OCI-LY3 (cell line): ENCODE measurements at regions not wholly inside any gene's neighbourhood (a gene's known extent, or its start where the extent isn't known, plus 50 kb on each side); places are given as distances from the start of the nearest gene placed in this dataset.
"Not testable (repeated sequence)": the region's sequence is repeated elsewhere in the genome, so short reads cannot be mapped to it uniquely, and the experiment has no call there.

Experiments
- H2AFZ ChIP-seq: fragments of 200-600, 300-600 bp; shearing (Covaris generic); 2 replicates; pipeline ENCODE4 v1.6.0; 2014; ENCODE audit warnings: antibody characterized with exemption, low read depth, low read length
- H3K27ac ChIP-seq: fragments of 200-600, 300-600 bp; sonication (generic); 2 replicates; pipeline ENCODE4 v1.5.1; 2014; ENCODE audit warnings: mild to moderate bottlenecking, low read length, moderate library complexity, mixed read lengths
- H3K27me3 ChIP-seq: fragments of 200-600, 300-600 bp; sonication (generic); 2 replicates; pipeline ENCODE4 v1.6.1; 2014; ENCODE audit warnings: low read depth, low read length, mixed read lengths
- H3K36me3 ChIP-seq: fragments of 200-600, 300-600 bp; sonication (generic); replicated peaks from 2 replicates; pipeline ENCODE3; 2014; ENCODE audit warnings: low read depth, low read length, mixed read lengths
- H3K4me1 ChIP-seq: fragments of 300-600, 200-600 bp; sonication (generic); 2 replicates; pipeline ENCODE4 v1.6.1; 2014; ENCODE audit warnings: low read length, mixed read lengths
- H3K4me2 ChIP-seq: fragments of 200-600, 300-600 bp; sonication (generic); 2 replicates; pipeline ENCODE4 v1.6.1; 2014; ENCODE audit warnings: low read length, mixed read lengths
- H3K4me3 ChIP-seq: fragments of 300-600, 200-600 bp; sonication (generic); 2 replicates; pipeline ENCODE4 v1.5.1; 2014; ENCODE audit warnings: antibody characterized with exemption, mild to moderate bottlenecking, low read length, moderate library complexity
- H3K79me2 ChIP-seq: fragments of 300-600, 200-600 bp; shearing (Covaris generic); 2 replicates; pipeline ENCODE4 v1.6.1; 2014; ENCODE audit warnings: mild to moderate bottlenecking, low read length, mixed read lengths
- H3K9ac ChIP-seq: fragments of 300-600, 200-600 bp; shearing (Covaris generic); 2 replicates; pipeline ENCODE4 v1.6.0; 2014; ENCODE audit warnings: mild to moderate bottlenecking, low read length, moderate library complexity
- H3K9me3 ChIP-seq: fragments of 200-600, 300-600 bp; shearing (Covaris generic); 2 replicates; pipeline ENCODE4 v1.6.1; 2014; ENCODE audit warnings: low read length, mixed read lengths; ENCODE audit not compliant: insufficient read depth
- H4K20me1 ChIP-seq: fragments of 200-600, 300-600 bp; sonication (generic); 2 replicates; pipeline ENCODE4 v1.6.1; 2016; ENCODE audit warnings: low read length, mixed read lengths; ENCODE audit not compliant: insufficient read depth
- CTCF ChIP-seq: fragments of 200-600, 300-600 bp; sonication (generic); IDR thresholded peaks from 2 replicates; pipeline ENCODE4 v1.5.1; 2014; ENCODE audit warnings: antibody characterized with exemption, low read length, low read depth
- EZH2phosphoT487 ChIP-seq: fragments of 200-600 bp; shearing (Covaris generic); IDR thresholded peaks from 2 replicates; pipeline ENCODE4 v1.6.1; 2018; ENCODE audit warnings: antibody characterized with exemption, mixed run types, low read depth

GRCh38 chr6:48985025-48985424 lies 478.0 kb downstream of the MMUT start:
- H3K4me1 ChIP-seq = no peaks in the 10 kb centered on the region
- H3K4me2 ChIP-seq = no peak overlapping the region
- H3K79me2 ChIP-seq = no peaks in the 10 kb centered on the region
- no peaks in the 10 kb centered on the region for H4K20me1 ChIP-seq
- H3K36me3 ChIP-seq = no peaks in the 10 kb centered on the region
- H2AFZ ChIP-seq = no peak overlapping the region
- H3K9ac ChIP-seq = no peak overlapping the region
- no peak overlapping the region for H3K4me3 ChIP-seq
- H3K27ac ChIP-seq = no peak overlapping the region
- TF ChIP-seq CTCF (no peak), EZH2phosphoT487 (no peak)
- H3K9me3 ChIP-seq = peaks cover 13% of the 10 kb centered on the region
- no peaks in the 10 kb centered on the region for H3K27me3 ChIP-seq

DNA sequence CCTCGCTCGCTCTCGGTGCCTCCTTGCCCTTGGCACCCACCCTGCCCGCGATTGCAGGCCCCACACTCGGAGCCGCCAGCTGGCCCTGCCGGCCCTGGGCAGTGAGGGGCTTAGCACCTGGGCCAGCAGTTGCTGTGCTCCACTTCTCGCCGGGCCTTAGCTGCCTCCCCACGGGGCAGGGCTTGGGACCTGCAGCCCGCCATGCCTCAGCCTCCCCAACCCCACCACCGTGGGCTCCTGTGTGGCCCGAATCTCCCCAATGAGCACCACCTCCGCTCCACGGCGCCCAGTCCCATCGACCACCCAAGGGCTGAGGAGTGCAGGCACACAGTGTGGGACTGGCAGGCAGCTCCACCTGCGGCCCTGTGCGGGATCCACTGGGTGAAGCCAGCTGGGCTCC lies 479.1 kb downstream of the MMUT start:
- H3K4me1 ChIP-seq, H3K79me2 ChIP-seq, H2AFZ ChIP-seq, H3K9ac ChIP-seq, H3K27ac ChIP-seq, H3K27me3 ChIP-seq, H3K4me3 ChIP-seq, H3K36me3 ChIP-seq, H4K20me1 ChIP-seq, H3K9me3 ChIP-seq, H3K4me2 ChIP-seq: not testable (repeated sequence)

DNA sequence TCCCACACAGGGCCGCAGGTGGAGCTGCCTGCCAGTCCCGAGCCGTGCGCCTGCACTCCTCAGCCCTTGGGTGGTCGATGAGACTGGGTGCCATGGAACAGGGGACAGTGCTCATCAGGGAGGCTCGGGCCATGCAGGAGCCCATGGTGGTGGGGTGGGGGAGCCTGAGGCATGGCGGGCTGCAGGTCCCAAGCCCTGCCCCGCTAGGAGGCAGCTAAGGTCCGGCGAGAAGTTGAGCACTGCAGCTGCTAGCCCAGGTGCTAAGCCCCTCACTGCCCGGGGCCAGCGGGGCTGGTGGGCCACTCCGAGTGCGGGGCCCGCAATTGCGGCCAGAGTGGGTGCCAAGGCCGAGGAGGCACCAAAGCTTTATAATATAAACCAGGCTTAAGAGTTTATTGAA lies 479.7 kb downstream of the MMUT start:
- Histone ChIP-seq H3K36me3 (no peaks in the 10 kb centered on the region), H4K20me1 (no peaks in the 10 kb centered on the region), H3K27me3 (no peaks in the 10 kb centered on the region), H3K9ac (no peak overlapping the region), H3K79me2 (no peaks in the 10 kb centered on the region), H3K4me2 (no peak overlapping the region), H3K4me3 (no peak overlapping the region), H3K9me3 (0 out of 2 replicates have a peak, but pooled peaks cover 2% of the 10 kb centered on the region), H2AFZ (no peak overlapping the region), H3K27ac (no peak overlapping the region), H3K4me1 (no peaks in the 10 kb centered on the region)
- no peak for TF ChIP-seq CTCF
- TF ChIP-seq EZH2phosphoT487 = no peak

DNA sequence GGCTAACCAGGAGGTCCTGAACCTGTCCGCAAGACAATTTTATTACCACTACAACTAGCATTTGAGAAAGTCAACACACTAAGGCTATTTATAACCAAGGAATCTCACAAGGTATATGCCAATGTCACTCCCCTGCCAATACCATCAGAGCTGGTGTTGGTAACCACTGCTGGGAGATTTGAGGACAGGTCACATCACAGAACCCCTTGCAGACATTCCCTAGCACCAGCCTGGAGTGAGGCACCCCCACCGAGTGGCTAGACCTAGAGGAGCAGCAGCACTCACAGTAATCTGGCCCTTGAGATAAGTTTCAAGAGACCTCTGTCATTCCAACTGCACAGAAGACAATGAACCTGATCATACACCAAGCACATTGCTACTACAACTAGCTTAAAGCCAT lies 483.2 kb downstream of the MMUT start:
- Histone ChIP-seq H3K9ac (no peak overlapping the region), H4K20me1 (no peaks in the 10 kb centered on the region), H2AFZ (no peak overlapping the region), H3K4me3 (no peak overlapping the region), H3K9me3 (no peaks in the 10 kb centered on the region), H3K27ac (no peak overlapping the region), H3K79me2 (no peaks in the 10 kb centered on the region), H3K36me3 (no peaks in the 10 kb centered on the region), H3K4me1 (no peaks in the 10 kb centered on the region), H3K4me2 (no peak overlapping the region), H3K27me3 (no peaks in the 10 kb centered on the region)
- TF ChIP-seq CTCF = no peak
- TF ChIP-seq EZH2phosphoT487 = no peak

DNA sequence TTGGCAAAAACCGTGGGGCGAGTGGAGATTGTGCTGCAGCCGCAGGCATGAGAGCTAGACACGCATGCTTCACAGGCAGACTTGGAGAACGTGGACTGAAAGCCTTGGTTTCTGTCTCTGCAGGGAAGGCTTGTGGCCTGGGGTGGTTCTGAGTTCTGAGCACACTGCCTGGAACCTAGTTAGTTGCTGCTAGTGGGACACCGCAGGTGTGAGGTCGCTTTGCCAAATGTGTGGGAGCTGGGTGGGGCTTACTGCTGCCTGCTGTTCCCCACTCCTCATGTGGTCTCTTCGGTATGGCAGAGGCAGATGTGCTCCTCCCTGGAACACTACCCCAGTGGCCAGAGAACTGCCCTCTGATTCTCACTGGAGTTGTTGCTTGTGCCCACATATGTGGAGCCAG lies 484.0 kb downstream of the MMUT start:
- H3K36me3 ChIP-seq = no peaks in the 10 kb centered on the region
- H3K27me3 ChIP-seq = no peaks in the 10 kb centered on the region
- no peak overlapping the region for H3K9ac ChIP-seq
- H2AFZ ChIP-seq = no peak overlapping the region
- no peak overlapping the region for H3K4me2 ChIP-seq
- H3K27ac ChIP-seq = no peak overlapping the region
- H3K4me3 ChIP-seq = no peak overlapping the region
- no peaks in the 10 kb centered on the region for H3K9me3 ChIP-seq
- TF ChIP-seq CTCF (no peak), EZH2phosphoT487 (no peak)
- H3K4me1 ChIP-seq = no peaks in the 10 kb centered on the region
- no peaks in the 10 kb centered on the region for H4K20me1 ChIP-seq
- no peaks in the 10 kb centered on the region for H3K79me2 ChIP-seq
